ENCODE measurements at regions not wholly inside any gene's neighbourhood (a gene's known extent, or its start where the extent isn't known, plus 50 kb on each side); places are given as distances from the start of the nearest gene placed in this dataset.
"Not testable (repeated sequence)": the region's sequence is repeated elsewhere in the genome, so short reads cannot be mapped to it uniquely, and the experiment has no call there.

DNA sequence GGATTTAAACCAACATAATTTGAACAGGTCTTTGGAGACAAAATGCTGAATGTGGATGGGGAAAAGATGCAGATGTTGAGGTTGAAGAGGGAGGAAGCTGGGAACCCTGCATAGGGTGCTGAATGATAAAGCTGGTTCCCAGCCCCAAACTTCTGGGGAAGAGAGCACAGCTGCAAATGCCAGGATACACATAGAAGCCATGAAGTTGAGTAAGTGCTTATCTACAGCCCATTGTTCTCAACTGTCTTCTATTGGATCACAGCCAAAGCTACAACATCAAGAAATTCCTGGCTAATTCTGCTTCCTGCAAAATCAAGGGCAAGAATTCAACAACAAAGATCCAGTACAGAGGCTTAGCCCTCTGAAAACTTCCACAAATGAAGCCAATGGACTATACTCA lies 779.8 kb downstream of the PRIM2 start:
- H4K8ac ChIP-seq (ENCODE audit: low read depth, low read length); H3K9ac ChIP-seq (ENCODE audit: low read depth, low read length, poor library complexity); H3K27ac ChIP-seq (replicated peaks; ENCODE audit: low read length); H4K91ac ChIP-seq (ENCODE audit: low read depth, low read length, poor library complexity); H3K4me2 ChIP-seq (ENCODE audit: insufficient read depth, low read length, poor library complexity, severe bottlenecking); H2BK15ac ChIP-seq (ENCODE audit: low read length); H3K18ac ChIP-seq (ENCODE audit: low read length); H2BK5ac ChIP-seq (ENCODE audit: low read length); H3K4ac ChIP-seq (ENCODE audit: low read length); H2BK120ac ChIP-seq (ENCODE audit: low read depth, low read length); H3K4me3 ChIP-seq (ENCODE audit: low read length in 2 of 2); H3K23ac ChIP-seq (ENCODE audit: low read depth, low read length, poor library complexity); H2BK12ac ChIP-seq (ENCODE audit: low read length); DNase-seq (ENCODE audit: low spot score); H3K14ac ChIP-seq (ENCODE audit: low read length); H3K36me3 ChIP-seq (replicated peaks in 1 of 2; ENCODE audit: control insufficient read depth in 2 of 2, insufficient read depth in 2 of 2, low read length in 2 of 2); H3K9me3 ChIP-seq (replicated peaks in 1 of 2; ENCODE audit: control insufficient read depth in 2 of 2, insufficient read depth in 1 of 2, low read depth in 1 of 2, low read length in 2 of 2); H3K79me1 ChIP-seq (ENCODE audit: low read depth, low read length); H2AFZ ChIP-seq (ENCODE audit: low read length); H3K4me1 ChIP-seq (ENCODE audit: control insufficient read depth in 2 of 2, insufficient read depth in 1 of 2, low read depth in 1 of 2, low read length in 2 of 2); H3K27me3 ChIP-seq (ENCODE audit: control insufficient read depth in 3 of 3, insufficient read depth in 3 of 3, low read depth in 1 of 3, low read length in 3 of 3); H2AK5ac ChIP-seq (ENCODE audit: low read depth, low read length): not testable (repeated sequence)

- no peak overlapping the region for H3K27ac ChIP-seq (replicated peaks; ENCODE audit: low read length)
- H3K27me3 ChIP-seq (ENCODE audit: control insufficient read depth in 3 of 3, insufficient read depth in 3 of 3, low read depth in 1 of 3, low read length in 3 of 3) = no peaks in the 10 kb centered on the region
- no peaks in the 10 kb centered on the region for H3K79me1 ChIP-seq (ENCODE audit: low read depth, low read length)
- H2BK15ac ChIP-seq (ENCODE audit: low read length) = no peak overlapping the region
- H3K4me3 ChIP-seq (ENCODE audit: low read length in 2 of 2) = no peak overlapping the region
- H4K91ac ChIP-seq (ENCODE audit: low read depth, low read length, poor library complexity) = no peak overlapping the region
- no peak overlapping the region for H3K9ac ChIP-seq (ENCODE audit: low read depth, low read length, poor library complexity)
- H3K23ac ChIP-seq (ENCODE audit: low read depth, low read length, poor library complexity) = no peak overlapping the region
- no peaks in the 10 kb centered on the region for H3K36me3 ChIP-seq (replicated peaks in 1 of 2; ENCODE audit: control insufficient read depth in 2 of 2, insufficient read depth in 2 of 2, low read length in 2 of 2)
- H3K4ac ChIP-seq (ENCODE audit: low read length) = no peak overlapping the region
- H2BK120ac ChIP-seq (ENCODE audit: low read depth, low read length) = no peak overlapping the region
- H3K4me2 ChIP-seq (ENCODE audit: insufficient read depth, low read length, poor library complexity, severe bottlenecking) = no peak overlapping the region
- no peak overlapping the region for H2AK5ac ChIP-seq (ENCODE audit: low read depth, low read length)
- H3K14ac ChIP-seq (ENCODE audit: low read length) = no peak overlapping the region
- H2BK12ac ChIP-seq (ENCODE audit: low read length) = no peak overlapping the region
- H4K8ac ChIP-seq (ENCODE audit: low read depth, low read length) = no peak overlapping the region
- H2AFZ ChIP-seq (ENCODE audit: low read length) = no peak overlapping the region
- no CpG with 5 or more reads among the region's 3 CpGs for WGBS, 2 donors (ENCODE audit: extremely low coverage in 2 of 2, insufficient read length in 2 of 2, insufficient replicate concordance in 1 of 2)
- no peaks in the 10 kb centered on the region for H3K9me3 ChIP-seq (replicated peaks in 1 of 2; ENCODE audit: control insufficient read depth in 2 of 2, insufficient read depth in 1 of 2, low read depth in 1 of 2, low read length in 2 of 2)
- no peak for DNase-seq (ENCODE audit: low spot score)
- no peak overlapping the region for H3K18ac ChIP-seq (ENCODE audit: low read length)
- no peak overlapping the region for H2BK5ac ChIP-seq (ENCODE audit: low read length)
- H3K4me1 ChIP-seq (ENCODE audit: control insufficient read depth in 2 of 2, insufficient read depth in 1 of 2, low read depth in 1 of 2, low read length in 2 of 2) = peaks cover 0 to 5% of the 10 kb centered on the region in 2 donors
These were observed 796.5 kb downstream of the PRIM2 start for GRCh38 chr6:58113960-58114359.

GRCh38 chr6:58117162-58117561 lies 799.7 kb downstream of the PRIM2 start:
- not testable (repeated sequence) for H3K4ac ChIP-seq (ENCODE audit: low read length); H3K9me3 ChIP-seq (replicated peaks in 1 of 2; ENCODE audit: control insufficient read depth in 2 of 2, insufficient read depth in 1 of 2, low read depth in 1 of 2, low read length in 2 of 2); H4K91ac ChIP-seq (ENCODE audit: low read depth, low read length, poor library complexity); H3K4me3 ChIP-seq (ENCODE audit: low read length in 2 of 2); H3K4me2 ChIP-seq (ENCODE audit: insufficient read depth, low read length, poor library complexity, severe bottlenecking); H3K9ac ChIP-seq (ENCODE audit: low read depth, low read length, poor library complexity); H3K18ac ChIP-seq (ENCODE audit: low read length); DNase-seq (ENCODE audit: low spot score); H3K36me3 ChIP-seq (replicated peaks in 1 of 2; ENCODE audit: control insufficient read depth in 2 of 2, insufficient read depth in 2 of 2, low read length in 2 of 2); H2BK12ac ChIP-seq (ENCODE audit: low read length); H3K27ac ChIP-seq (replicated peaks; ENCODE audit: low read length); H2BK120ac ChIP-seq (ENCODE audit: low read depth, low read length); H2AK5ac ChIP-seq (ENCODE audit: low read depth, low read length); H3K79me1 ChIP-seq (ENCODE audit: low read depth, low read length); H3K23ac ChIP-seq (ENCODE audit: low read depth, low read length, poor library complexity); H4K8ac ChIP-seq (ENCODE audit: low read depth, low read length); H2BK5ac ChIP-seq (ENCODE audit: low read length); H3K4me1 ChIP-seq (ENCODE audit: control insufficient read depth in 2 of 2, insufficient read depth in 1 of 2, low read depth in 1 of 2, low read length in 2 of 2); H2BK15ac ChIP-seq (ENCODE audit: low read length); H3K14ac ChIP-seq (ENCODE audit: low read length); H3K27me3 ChIP-seq (ENCODE audit: control insufficient read depth in 3 of 3, insufficient read depth in 3 of 3, low read depth in 1 of 3, low read length in 3 of 3)
- H2AFZ ChIP-seq (ENCODE audit: low read length) = peak overlapping the region; percentile 40
- WGBS, 2 donors (ENCODE audit: extremely low coverage in 2 of 2, insufficient read length in 2 of 2, insufficient replicate concordance in 1 of 2) = no CpG with 5 or more reads among the region's 1 CpG

GRCh38 chr6:58121616-58122015 lies 804.2 kb downstream of the PRIM2 start:
- H3K79me1 ChIP-seq (ENCODE audit: low read depth, low read length); H3K9ac ChIP-seq (ENCODE audit: low read depth, low read length, poor library complexity); H3K23ac ChIP-seq (ENCODE audit: low read depth, low read length, poor library complexity); H3K27me3 ChIP-seq (ENCODE audit: control insufficient read depth in 3 of 3, insufficient read depth in 3 of 3, low read depth in 1 of 3, low read length in 3 of 3); H3K27ac ChIP-seq (replicated peaks; ENCODE audit: low read length); H4K8ac ChIP-seq (ENCODE audit: low read depth, low read length); H3K4ac ChIP-seq (ENCODE audit: low read length); H3K4me1 ChIP-seq (ENCODE audit: control insufficient read depth in 2 of 2, insufficient read depth in 1 of 2, low read depth in 1 of 2, low read length in 2 of 2); H2BK12ac ChIP-seq (ENCODE audit: low read length); H3K4me3 ChIP-seq (ENCODE audit: low read length in 2 of 2); H3K18ac ChIP-seq (ENCODE audit: low read length); H2BK5ac ChIP-seq (ENCODE audit: low read length); H4K91ac ChIP-seq (ENCODE audit: low read depth, low read length, poor library complexity); H3K9me3 ChIP-seq (replicated peaks in 1 of 2; ENCODE audit: control insufficient read depth in 2 of 2, insufficient read depth in 1 of 2, low read depth in 1 of 2, low read length in 2 of 2); H2BK15ac ChIP-seq (ENCODE audit: low read length); H3K36me3 ChIP-seq (replicated peaks in 1 of 2; ENCODE audit: control insufficient read depth in 2 of 2, insufficient read depth in 2 of 2, low read length in 2 of 2); H3K14ac ChIP-seq (ENCODE audit: low read length); H3K4me2 ChIP-seq (ENCODE audit: insufficient read depth, low read length, poor library complexity, severe bottlenecking); DNase-seq (ENCODE audit: low spot score); H2AK5ac ChIP-seq (ENCODE audit: low read depth, low read length); H2AFZ ChIP-seq (ENCODE audit: low read length); H2BK120ac ChIP-seq (ENCODE audit: low read depth, low read length): not testable (repeated sequence)
- WGBS, 2 donors (ENCODE audit: extremely low coverage in 2 of 2, insufficient read length in 2 of 2, insufficient replicate concordance in 1 of 2) = no CpG with 5 or more reads among the region's 3 CpGs
